Smooth muscle cell (in vitro differentiated cells): ENCODE measurements at regions not wholly inside any gene's neighbourhood (a gene's known extent, or its start where the extent isn't known, plus 50 kb on each side); places are given as distances from the start of the nearest gene placed in this dataset.
"Not testable (repeated sequence)": the region's sequence is repeated elsewhere in the genome, so short reads cannot be mapped to it uniquely, and the experiment has no call there.

Experiments used
- DNase-seq: peaks from one replicate; lab custom pipeline; 2025; ENCODE audit not compliant: unreplicated experiment; lab: John Stamatoyannopoulos, UW
- H2AFZ ChIP-seq: fragments of 200-600 bp; sonication (generic); 2 replicates; pipeline ENCODE4 v1.6.0; 2016; ENCODE audit warnings: antibody characterized with exemption, low read depth, mild to moderate bottlenecking
- H3F3A ChIP-seq: fragments of 200-600 bp; sonication (generic); 2 replicates; pipeline ENCODE4 v1.6.0; 2017; ENCODE audit warnings: antibody characterized with exemption, low read depth
- H3K27ac ChIP-seq: fragments of 200-600 bp; sonication (generic); 2 replicates; pipeline ENCODE4 v1.5.1; 2016; ENCODE audit warnings: low read depth, mild to moderate bottlenecking
- H3K27me3 ChIP-seq: fragments of 200-600 bp; sonication (generic); 2 replicates; pipeline ENCODE4 v1.6.1; 2016; ENCODE audit warnings: low read depth, mild to moderate bottlenecking
- H3K36me3 ChIP-seq: fragments of 200-600 bp; sonication (generic); 2 replicates; pipeline ENCODE4 v1.5.1; 2016; ENCODE audit warnings: low read depth
- H3K4me1 ChIP-seq: fragments of 200-600 bp; sonication (generic); 2 replicates; pipeline ENCODE4 v1.5.1; 2016; ENCODE audit warnings: low read depth
- H3K4me2 ChIP-seq: fragments of 200-600 bp; sonication (generic); 2 replicates; pipeline ENCODE4 v1.6.0; 2016; ENCODE audit warnings: mild to moderate bottlenecking
- H3K4me3 ChIP-seq: fragments of 200-600 bp; sonication (generic); 2 replicates; pipeline ENCODE4 v1.5.1; 2016; ENCODE audit warnings: mild to moderate bottlenecking
- H3K79me2 ChIP-seq: fragments of 200-600 bp; sonication (generic); 2 replicates; pipeline ENCODE4 v1.6.0; 2016; ENCODE audit warnings: low read depth, mild to moderate bottlenecking
- H3K9ac ChIP-seq: fragments of 200-600 bp; sonication (generic); 2 replicates; pipeline ENCODE4 v1.6.0; 2016; ENCODE audit warnings: low read depth
- H3K9me3 ChIP-seq: fragments of 200-600 bp; sonication (generic); replicated peaks from 2 replicates; pipeline ENCODE4 v1.5.1; 2016; ENCODE audit warnings: low read depth
- H4K20me1 ChIP-seq: fragments of 200-600 bp; sonication (generic); 2 replicates; pipeline ENCODE4 v1.6.0; 2016; ENCODE audit warnings: low read depth
- WGBS: methylation state at CpG from one replicate; pipeline ENCODE4 v1.1.7; 2016; ENCODE audit warnings: low lambda C conversion rate; 5-methylcytosine and 5-hydroxymethylcytosine counted together
- TF ChIP-seq, protein P1 (sequence below): fragments of 200-600 bp; sonication (generic); IDR thresholded peaks from 2 replicates; pipeline ENCODE4 v1.5.1; 2017; ENCODE audit warnings: borderline replicate concordance, mild to moderate bottlenecking, antibody characterized with exemption; ENCODE audit not compliant: insufficient read depth, poor library complexity, severe bottlenecking

DNA sequence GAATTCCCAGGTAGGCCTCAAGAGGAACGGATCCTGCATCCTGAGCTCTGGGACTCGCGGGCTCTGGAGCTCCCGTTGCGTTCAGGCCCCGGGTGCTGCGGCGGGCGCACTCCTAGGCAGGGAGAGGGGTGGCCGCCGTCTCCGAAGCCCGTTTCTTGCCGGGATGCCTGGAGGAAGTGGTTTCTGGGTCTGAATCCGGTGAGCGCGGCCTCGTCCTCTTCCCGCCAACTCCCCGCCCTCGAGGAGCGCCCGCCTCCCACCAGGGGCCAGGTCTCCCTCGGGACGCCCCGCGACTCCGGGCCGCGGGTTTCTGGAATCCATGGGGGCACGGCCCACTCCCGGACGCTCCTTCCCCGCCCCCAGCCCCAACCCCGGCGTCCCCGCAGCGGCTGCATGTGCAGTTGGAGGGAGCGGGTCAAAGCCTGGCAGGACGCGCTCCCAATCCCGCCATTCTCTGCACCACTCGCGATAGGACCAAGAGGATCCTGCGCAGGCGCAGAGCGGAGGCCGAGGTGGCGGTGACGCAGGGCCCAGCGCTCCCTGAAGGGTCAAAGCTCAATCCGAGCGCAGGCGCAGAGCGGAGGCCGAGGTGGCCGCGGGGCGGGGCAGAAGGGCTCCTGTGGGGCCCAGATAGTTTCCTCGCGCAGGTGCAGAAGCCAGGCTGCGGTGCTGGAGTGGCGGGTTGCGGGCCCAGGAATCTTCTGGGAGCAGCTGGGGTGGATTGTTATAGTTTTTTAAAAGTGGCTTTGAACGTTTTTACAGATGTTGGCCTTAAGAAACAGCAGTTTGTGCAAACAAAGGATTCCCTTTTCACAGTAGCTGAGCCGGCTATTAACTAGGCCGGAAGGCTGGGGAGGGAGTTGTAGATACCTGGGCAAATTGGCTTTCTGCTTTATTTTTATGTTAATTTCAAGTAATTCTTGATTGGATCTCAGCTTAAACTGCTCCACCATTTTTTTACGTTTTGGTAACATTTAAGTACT lies 796.4 kb downstream of the AACS start:
- H3F3A ChIP-seq, result no peaks in the 10 kb centered on the region
- no peaks in the 10 kb centered on the region for H4K20me1 ChIP-seq
- no peaks in the 10 kb centered on the region for H3K36me3 ChIP-seq
- H3K27ac ChIP-seq, result no peak overlapping the region
- no peaks in the 10 kb centered on the region for H3K4me1 ChIP-seq
- H3K27me3 ChIP-seq, result no peaks in the 10 kb centered on the region
- H2AFZ ChIP-seq, result no peak overlapping the region
- H3K9ac ChIP-seq, result no peak overlapping the region
- H3K4me2 ChIP-seq, result no peak overlapping the region
- H3K4me3 ChIP-seq, result no peak overlapping the region
- no peak for DNase-seq
- TF ChIP-seq, protein P1, sequence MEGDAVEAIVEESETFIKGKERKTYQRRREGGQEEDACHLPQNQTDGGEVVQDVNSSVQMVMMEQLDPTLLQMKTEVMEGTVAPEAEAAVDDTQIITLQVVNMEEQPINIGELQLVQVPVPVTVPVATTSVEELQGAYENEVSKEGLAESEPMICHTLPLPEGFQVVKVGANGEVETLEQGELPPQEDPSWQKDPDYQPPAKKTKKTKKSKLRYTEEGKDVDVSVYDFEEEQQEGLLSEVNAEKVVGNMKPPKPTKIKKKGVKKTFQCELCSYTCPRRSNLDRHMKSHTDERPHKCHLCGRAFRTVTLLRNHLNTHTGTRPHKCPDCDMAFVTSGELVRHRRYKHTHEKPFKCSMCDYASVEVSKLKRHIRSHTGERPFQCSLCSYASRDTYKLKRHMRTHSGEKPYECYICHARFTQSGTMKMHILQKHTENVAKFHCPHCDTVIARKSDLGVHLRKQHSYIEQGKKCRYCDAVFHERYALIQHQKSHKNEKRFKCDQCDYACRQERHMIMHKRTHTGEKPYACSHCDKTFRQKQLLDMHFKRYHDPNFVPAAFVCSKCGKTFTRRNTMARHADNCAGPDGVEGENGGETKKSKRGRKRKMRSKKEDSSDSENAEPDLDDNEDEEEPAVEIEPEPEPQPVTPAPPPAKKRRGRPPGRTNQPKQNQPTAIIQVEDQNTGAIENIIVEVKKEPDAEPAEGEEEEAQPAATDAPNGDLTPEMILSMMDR, result no peak
- no peaks in the 10 kb centered on the region for H3K79me2 ChIP-seq
- WGBS, result 89% methylated on average over 48 of the region's 68 CpGs
- no peaks in the 10 kb centered on the region for H3K9me3 ChIP-seq

DNA sequence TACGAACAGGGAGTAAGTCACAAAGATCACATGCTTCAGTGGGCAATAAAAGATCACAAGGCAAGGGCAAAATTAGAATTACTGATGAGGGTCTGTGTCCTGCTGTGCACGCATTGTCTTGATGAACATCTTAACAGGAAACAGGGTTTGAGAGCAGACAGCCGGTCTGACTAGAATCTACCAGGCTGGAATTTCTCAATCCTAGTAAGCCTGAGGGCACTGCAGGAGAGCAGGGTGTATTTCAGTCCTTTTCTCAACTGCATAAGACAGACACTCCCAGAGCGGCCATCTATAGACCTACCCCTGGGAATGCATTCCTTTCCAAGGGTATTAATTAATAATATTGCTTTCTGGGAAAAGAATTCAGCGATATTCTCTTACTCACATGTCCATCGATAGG lies 800.0 kb downstream of the AACS start:
- not testable (repeated sequence) for H3K9ac ChIP-seq, H3K4me2 ChIP-seq, H3K9me3 ChIP-seq, H3K27me3 ChIP-seq, H3K79me2 ChIP-seq, H3K27ac ChIP-seq, H2AFZ ChIP-seq, H3F3A ChIP-seq, DNase-seq, H3K36me3 ChIP-seq, H3K4me3 ChIP-seq, H4K20me1 ChIP-seq, H3K4me1 ChIP-seq
- 76% methylated on average over 6 of the region's 6 CpGs for WGBS

DNA sequence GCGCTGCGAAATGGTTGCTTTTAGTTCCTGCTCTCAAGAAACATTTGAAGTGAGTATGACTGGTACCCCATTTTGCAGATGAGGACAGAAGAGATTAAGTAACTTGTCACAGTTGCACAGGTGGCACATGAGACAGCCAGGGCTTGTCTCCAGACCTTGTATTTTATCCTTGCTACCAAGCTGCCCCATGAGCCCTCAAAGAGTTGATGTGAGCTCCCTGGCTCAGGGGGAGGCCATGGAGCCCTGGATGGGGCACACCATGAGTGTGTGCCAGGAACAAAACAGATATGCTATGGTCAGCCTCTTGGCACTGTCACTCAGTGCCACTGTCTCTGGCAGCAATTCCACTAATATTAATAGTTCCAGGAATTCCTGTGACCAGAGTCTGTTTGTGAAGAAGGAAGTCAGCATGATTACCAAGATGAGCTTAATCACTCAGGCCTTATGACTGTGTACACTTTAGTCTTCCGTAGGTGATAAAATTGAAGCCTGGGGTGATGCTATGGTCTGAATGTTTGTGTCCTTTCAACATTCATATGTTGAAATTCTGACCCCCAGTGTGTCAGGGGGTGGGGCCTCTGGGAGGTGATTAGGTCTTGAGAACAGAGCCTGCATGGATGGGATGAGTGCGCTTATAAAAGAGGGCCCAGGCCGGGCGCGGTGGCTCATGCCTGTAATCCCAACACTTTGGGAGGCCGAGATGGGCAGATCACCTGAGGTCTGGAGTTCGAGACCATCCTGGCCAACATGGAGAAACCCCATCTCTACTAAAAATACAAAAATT lies 806.8 kb downstream of the AACS start:
- no peak overlapping the region for H3K27ac ChIP-seq
- DNase-seq, result no peak
- no peaks in the 10 kb centered on the region for H3K9me3 ChIP-seq
- H3K79me2 ChIP-seq, result no peaks in the 10 kb centered on the region
- H3K9ac ChIP-seq, result no peak overlapping the region
- H3K4me3 ChIP-seq, result no peak overlapping the region
- H3K27me3 ChIP-seq, result no peaks in the 10 kb centered on the region
- WGBS, result 93% methylated on average over 9 of the region's 9 CpGs
- H3K36me3 ChIP-seq, result no peaks in the 10 kb centered on the region
- TF ChIP-seq, protein P1, result no peak
- H4K20me1 ChIP-seq, result no peaks in the 10 kb centered on the region
- H3K4me2 ChIP-seq, result no peak overlapping the region
- H3K4me1 ChIP-seq, result no peaks in the 10 kb centered on the region
- H3F3A ChIP-seq, result no peaks in the 10 kb centered on the region
- H2AFZ ChIP-seq, result no peak overlapping the region

DNA sequence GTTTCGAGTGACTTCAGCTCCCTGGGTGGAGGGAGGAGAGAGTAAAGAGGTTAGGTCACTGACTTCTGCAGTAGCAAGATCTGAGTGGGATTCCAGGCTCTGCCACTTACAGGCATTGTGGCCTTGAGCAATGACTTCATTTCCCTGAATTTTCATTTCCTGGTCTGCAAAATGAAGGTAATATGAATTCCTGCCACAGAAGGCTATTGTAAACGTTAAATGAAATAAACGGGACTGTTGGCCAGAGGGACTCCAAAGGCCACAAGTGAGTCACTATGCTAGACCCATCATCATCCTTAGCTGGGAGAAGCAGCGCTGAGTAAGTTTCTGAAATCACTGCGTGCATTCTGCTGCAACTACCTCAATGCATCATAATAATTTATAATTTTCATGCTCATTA lies 807.8 kb downstream of the AACS start:
- no peak overlapping the region for H3K9ac ChIP-seq
- no peaks in the 10 kb centered on the region for H3K36me3 ChIP-seq
- no peak overlapping the region for H2AFZ ChIP-seq
- H3K27me3 ChIP-seq, result no peaks in the 10 kb centered on the region
- H4K20me1 ChIP-seq, result no peaks in the 10 kb centered on the region
- H3K4me3 ChIP-seq, result no peak overlapping the region
- H3K9me3 ChIP-seq, result no peaks in the 10 kb centered on the region
- DNase-seq, result no peak
- H3K27ac ChIP-seq, result no peak overlapping the region
- H3K79me2 ChIP-seq, result no peaks in the 10 kb centered on the region
- no peak overlapping the region for H3K4me2 ChIP-seq
- H3F3A ChIP-seq, result no peaks in the 10 kb centered on the region
- WGBS, result 79% methylated on average over 5 of the region's 5 CpGs
- TF ChIP-seq, protein P1, result no peak
- no peaks in the 10 kb centered on the region for H3K4me1 ChIP-seq
